ENCODE measurements at regions not wholly inside any gene's neighbourhood (a gene's known extent, or its start where the extent isn't known, plus 50 kb on each side); places are given as distances from the start of the nearest gene placed in this dataset.
"Not testable (repeated sequence)": the region's sequence is repeated elsewhere in the genome, so short reads cannot be mapped to it uniquely, and the experiment has no call there.

- Histone ChIP-seq H3K36me3 (replicated peaks in 1 of 2; ENCODE audit: control extremely low read depth in 1 of 2, control insufficient read depth in 1 of 2, extremely low read depth in 1 of 2, insufficient read depth in 2 of 2, low read length in 1 of 2) (no peaks in the 10 kb centered on the region), H3K9ac (ENCODE audit: low read length) (no peak overlapping the region), H3K9me3 (ENCODE audit: control extremely low read depth in 1 of 3, control insufficient read depth in 2 of 3, insufficient read depth in 1 of 3, low read length in 2 of 3) (peaks cover 0 to 1% (median 0%) of the 10 kb centered on the region in 3 donors), H3K79me2 (ENCODE audit: control insufficient read depth, insufficient read depth, low read length) (no peaks in the 10 kb centered on the region), H3K4me3 (ENCODE audit: control extremely low read depth in 1 of 5, extremely low read depth in 1 of 5, insufficient read depth in 1 of 5, low read depth in 2 of 5, low read length in 4 of 5) (no peak overlapping the region), H2AFZ (ENCODE audit: insufficient read depth, low read depth, low read length, poor library complexity, severe bottlenecking) (no peak overlapping the region), H3K27ac (ENCODE audit: low read length in 2 of 2) (no peak overlapping the region), H3K27me3 (replicated peaks in 1 of 4; ENCODE audit: control extremely low read depth in 1 of 4, control insufficient read depth in 3 of 4, insufficient read depth in 4 of 4, low read length in 3 of 4) (no peaks in the 10 kb centered on the region), H4K20me1 (ENCODE audit: control insufficient read depth, insufficient read depth, low read length, poor library complexity, severe bottlenecking) (no peaks in the 10 kb centered on the region), H3K4me1 (ENCODE audit: control insufficient read depth in 2 of 2, insufficient read depth in 2 of 2, low read length in 2 of 2) (no peaks in the 10 kb centered on the region), H3K4me2 (replicated peaks; ENCODE audit: low read depth, low read length, poor library complexity, severe bottlenecking) (no peak overlapping the region)
- Mint-ChIP-seq H3K27ac (no peak overlapping the region), H3K9me3 (ENCODE audit: insufficient read depth) (peaks cover 2% of the 10 kb centered on the region), H3K4me3 (no peak overlapping the region), H3K4me1 (no peaks in the 10 kb centered on the region), H3K27me3 (no peaks in the 10 kb centered on the region)
- TF ChIP-seq EZH2 (IDR thresholded peaks at IDR 0.05; ENCODE audit: borderline replicate concordance, insufficient read depth, low read depth, low read length, poor library complexity, severe bottlenecking), result no peak
- no peak for TF ChIP-seq CTCF (IDR thresholded peaks at IDR 0.05)
- intact Hi-C loops (cut with micrococcal nuclease), result no loop called here
- WGBS (ENCODE audit: insufficient coverage), result 91% methylated on average over 1 of the region's 3 CpGs
- POLR2A ChIA-PET, result no interaction called here
- DNase-seq (no peak), ATAC-seq (ENCODE audit: low read depth) (no peak)
- CTCF ChIA-PET, result no interaction called here
Measured at GRCh38 chr2:144904612-144905011, 384.7 kb upstream of the ZEB2 start.

GRCh38 chr2:144903045-144903444 is 383.1 kb upstream of the ZEB2 start:
- H3K9me3 Mint-ChIP-seq (ENCODE audit: insufficient read depth); H4K20me1 ChIP-seq (ENCODE audit: control insufficient read depth, insufficient read depth, low read length, poor library complexity, severe bottlenecking); CTCF ChIA-PET; H3K27me3 Mint-ChIP-seq; ATAC-seq (ENCODE audit: low read depth); H3K27ac ChIP-seq (ENCODE audit: low read length in 2 of 2); H3K9ac ChIP-seq (ENCODE audit: low read length); H2AFZ ChIP-seq (ENCODE audit: insufficient read depth, low read depth, low read length, poor library complexity, severe bottlenecking); H3K27ac Mint-ChIP-seq; H3K79me2 ChIP-seq (ENCODE audit: control insufficient read depth, insufficient read depth, low read length); H3K9me3 ChIP-seq (ENCODE audit: control extremely low read depth in 1 of 3, control insufficient read depth in 2 of 3, insufficient read depth in 1 of 3, low read length in 2 of 3); H3K4me1 Mint-ChIP-seq; POLR2A ChIA-PET; H3K4me3 Mint-ChIP-seq; H3K4me2 ChIP-seq (replicated peaks; ENCODE audit: low read depth, low read length, poor library complexity, severe bottlenecking); H3K27me3 ChIP-seq (replicated peaks in 1 of 4; ENCODE audit: control extremely low read depth in 1 of 4, control insufficient read depth in 3 of 4, insufficient read depth in 4 of 4, low read length in 3 of 4); DNase-seq; H3K4me3 ChIP-seq (ENCODE audit: control extremely low read depth in 1 of 5, extremely low read depth in 1 of 5, insufficient read depth in 1 of 5, low read depth in 2 of 5, low read length in 4 of 5); H3K36me3 ChIP-seq (replicated peaks in 1 of 2; ENCODE audit: control extremely low read depth in 1 of 2, control insufficient read depth in 1 of 2, extremely low read depth in 1 of 2, insufficient read depth in 2 of 2, low read length in 1 of 2); intact Hi-C loops (cut with micrococcal nuclease); H3K4me1 ChIP-seq (ENCODE audit: control insufficient read depth in 2 of 2, insufficient read depth in 2 of 2, low read length in 2 of 2): not testable (repeated sequence)
- 99% methylated on average over 10 of the region's 19 CpGs for WGBS (ENCODE audit: insufficient coverage)

- H3K4me1 Mint-ChIP-seq; H3K9me3 ChIP-seq (ENCODE audit: control extremely low read depth in 1 of 3, control insufficient read depth in 2 of 3, insufficient read depth in 1 of 3, low read length in 2 of 3); H3K27me3 Mint-ChIP-seq; POLR2A ChIA-PET; H3K27ac ChIP-seq (ENCODE audit: low read length in 2 of 2); H3K4me3 Mint-ChIP-seq; intact Hi-C loops (cut with micrococcal nuclease); H3K9me3 Mint-ChIP-seq (ENCODE audit: insufficient read depth); H3K79me2 ChIP-seq (ENCODE audit: control insufficient read depth, insufficient read depth, low read length); DNase-seq; H3K27ac Mint-ChIP-seq; H2AFZ ChIP-seq (ENCODE audit: insufficient read depth, low read depth, low read length, poor library complexity, severe bottlenecking); CTCF ChIA-PET; H3K4me1 ChIP-seq (ENCODE audit: control insufficient read depth in 2 of 2, insufficient read depth in 2 of 2, low read length in 2 of 2); H3K4me3 ChIP-seq (ENCODE audit: control extremely low read depth in 1 of 5, extremely low read depth in 1 of 5, insufficient read depth in 1 of 5, low read depth in 2 of 5, low read length in 4 of 5); H3K4me2 ChIP-seq (replicated peaks; ENCODE audit: low read depth, low read length, poor library complexity, severe bottlenecking); H3K36me3 ChIP-seq (replicated peaks in 1 of 2; ENCODE audit: control extremely low read depth in 1 of 2, control insufficient read depth in 1 of 2, extremely low read depth in 1 of 2, insufficient read depth in 2 of 2, low read length in 1 of 2); H4K20me1 ChIP-seq (ENCODE audit: control insufficient read depth, insufficient read depth, low read length, poor library complexity, severe bottlenecking); H3K9ac ChIP-seq (ENCODE audit: low read length); ATAC-seq (ENCODE audit: low read depth); H3K27me3 ChIP-seq (replicated peaks in 1 of 4; ENCODE audit: control extremely low read depth in 1 of 4, control insufficient read depth in 3 of 4, insufficient read depth in 4 of 4, low read length in 3 of 4): not testable (repeated sequence)
- no CpG with 5 or more reads among the region's 4 CpGs for WGBS (ENCODE audit: insufficient coverage)
Measured at GRCh38 chr2:144901386-144901785, 381.5 kb upstream of the ZEB2 start.
